HG02759 (cell line): ENCODE measurements at regions not wholly inside any gene's neighbourhood (a gene's known extent, or its start where the extent isn't known, plus 50 kb on each side); places are given as distances from the start of the nearest gene placed in this dataset.

Experiments
- ATAC-seq: cut with Tn5 transposase; IDR thresholded peaks from one replicate; pipeline ENCODE4 v1.9.1; 2021; ENCODE audit warnings: mild to moderate bottlenecking, moderate library complexity; ENCODE audit not compliant: unreplicated experiment

- no peak for ATAC-seq
These were observed 254.4 kb downstream of the ETAA1 start for GRCh38 chr2:67651565-67651964.

- ATAC-seq: peak; percentile 58
These were observed 255.5 kb downstream of the ETAA1 start for GRCh38 chr2:67652679-67653078.

- ATAC-seq: no peak
These were observed 259.7 kb downstream of the ETAA1 start for GRCh38 chr2:67656875-67657274.

- no peak for ATAC-seq
These were observed 261.7 kb downstream of the ETAA1 start for GRCh38 chr2:67658820-67659219.

- no peak for ATAC-seq
These were observed 263.0 kb downstream of the ETAA1 start for GRCh38 chr2:67660015-67660602.

GRCh38 chr2:67660871-67661270 is 263.7 kb downstream of the ETAA1 start:
- no peak for ATAC-seq

- ATAC-seq: no peak
These were observed 265.1 kb downstream of the ETAA1 start for GRCh38 chr2:67662222-67662621.

GRCh38 chr2:67663776-67664175 is 266.6 kb downstream of the ETAA1 start:
- ATAC-seq: no peak

- ATAC-seq: no peak
These were observed 269.4 kb downstream of the ETAA1 start for GRCh38 chr2:67666386-67667053.

- ATAC-seq: no peak
These were observed 270.1 kb downstream of the ETAA1 start for GRCh38 chr2:67667054-67667908.

GRCh38 chr2:67668538-67668937 is 271.4 kb downstream of the ETAA1 start:
- ATAC-seq: no peak

GRCh38 chr2:67669168-67669567 is 272.0 kb downstream of the ETAA1 start:
- no peak for ATAC-seq

GRCh38 chr2:67669766-67670165 is 272.6 kb downstream of the ETAA1 start:
- ATAC-seq: no peak

GRCh38 chr2:67670747-67671183 is 273.6 kb downstream of the ETAA1 start:
- ATAC-seq: no peak

- ATAC-seq: no peak
These were observed 274.6 kb downstream of the ETAA1 start for GRCh38 chr2:67671464-67672450.

- no peak for ATAC-seq
These were observed 277.5 kb downstream of the ETAA1 start for GRCh38 chr2:67674668-67675067.

- no peak for ATAC-seq
These were observed 287.9 kb downstream of the ETAA1 start for GRCh38 chr2:67684991-67685390.

GRCh38 chr2:67686254-67686653 is 289.1 kb downstream of the ETAA1 start:
- no peak for ATAC-seq

GRCh38 chr2:67689186-67689585 is 292.1 kb downstream of the ETAA1 start:
- no peak for ATAC-seq

- ATAC-seq: no peak
These were observed 292.5 kb downstream of the ETAA1 start for GRCh38 chr2:67689651-67690050.

GRCh38 chr2:67694445-67694844 is 297.3 kb downstream of the ETAA1 start:
- no peak for ATAC-seq
